Ovary (tissue), 3 donors: ENCODE measurements at regions not wholly inside any gene's neighbourhood (a gene's known extent, or its start where the extent isn't known, plus 50 kb on each side); places are given as distances from the start of the nearest gene placed in this dataset.
"Not testable (repeated sequence)": the region's sequence is repeated elsewhere in the genome, so short reads cannot be mapped to it uniquely, and the experiment has no call there.

Source experiments
- CTCF ChIP-seq, 3 donors: fragments of 450-650 bp in 2 of 3; fragments of 200-600 bp in 1 of 3; IDR thresholded peaks; one replicate each; pipeline versions ENCODE4 v1.5.1 to v1.8.0; 2016 to 2022; ENCODE audit warnings: antibody characterized with exemption in 3 of 3, mild to moderate bottlenecking in 1 of 3
- EP300 ChIP-seq: sonication (generic); formaldehyde crosslinking; IDR thresholded peaks from one replicate; pipeline ENCODE4 v1.6.1; 2017; ENCODE audit warnings: antibody characterized with exemption
- POLR2A ChIP-seq: fragments of 450-650 bp; IDR thresholded peaks from one replicate; pipeline ENCODE4 v1.6.1; 2017; ENCODE audit warnings: antibody characterized with exemption, mild to moderate bottlenecking, moderate library complexity
- donor health status: DM: no; HTN: no; CAD: no.

GRCh38 chr20:26268762-26269161, 572.1 kb upstream of the ZNF337 start:
- TF ChIP-seq POLR2A; CTCF (IDR thresholded peaks at IDR 0.05); EP300: not testable (repeated sequence)
